ENCODE measurements at regions not wholly inside any gene's neighbourhood (a gene's known extent, or its start where the extent isn't known, plus 50 kb on each side); places are given as distances from the start of the nearest gene placed in this dataset.

DNA sequence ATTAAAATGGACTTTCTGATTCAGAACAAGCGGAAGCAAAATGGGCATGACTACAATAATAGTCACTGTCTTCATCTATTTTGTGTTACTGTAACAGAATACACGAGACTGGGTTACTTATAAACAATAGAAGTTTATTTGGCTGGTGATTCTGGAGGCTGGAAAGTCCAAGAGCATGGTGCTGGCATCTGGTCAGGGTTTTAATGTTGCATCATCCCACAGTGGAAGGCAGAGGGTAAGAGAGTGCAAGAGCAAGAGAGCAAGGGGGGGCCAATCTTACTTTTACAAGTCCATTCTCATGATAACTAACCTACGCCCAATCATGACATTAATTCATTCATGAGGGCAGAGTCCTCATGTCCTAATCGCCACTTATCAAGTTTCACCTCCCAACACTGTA lies 189.2 kb downstream of the TOX3 start:
- RAD21 ChIA-PET (ENCODE audit: low non-redundant PET in 1 of 2, low total read pairs in 2 of 2, uncharacterized antibody in 2 of 2, unreplicated experiment in 2 of 2) = no interaction called here
- POLR2A ChIA-PET = no interaction called here
- no peaks in the 10 kb centered on the region for H3K79me2 ChIP-seq (ENCODE audit: insufficient read depth, low read length)
- no peaks in the 10 kb centered on the region for H3K27me3 ChIP-seq (ENCODE audit: insufficient read depth, low read length)
- H3K36me3 ChIP-seq (ENCODE audit: control insufficient read depth in 1 of 2, insufficient read depth in 2 of 2, low read length in 2 of 2) = no peaks in the 10 kb centered on the region
- H3K27ac ChIP-seq (ENCODE audit: low read depth, low read length) = no peak overlapping the region
- intact Hi-C loops (cut with micrococcal nuclease) = no loop called here
- ATAC-seq = no peak
- BruUV-seq (replicated peaks) = no TSS peak
- H3K9me2 ChIP-seq (ENCODE audit: insufficient read depth) = no peaks in the 10 kb centered on the region
- CTCF ChIA-PET = no interaction called here
- H4K20me1 ChIP-seq (ENCODE audit: insufficient read depth) = no peaks in the 10 kb centered on the region
- H3K9ac ChIP-seq (ENCODE audit: low read length) = no peak overlapping the region
- DNase-seq (ENCODE audit: low read depth, low spot score) = no peak
- H3K9me3 ChIP-seq (ENCODE audit: control insufficient read depth in 1 of 2, insufficient read depth in 1 of 2, low read depth in 1 of 2, low read length in 2 of 2) = peaks cover 14 to 22% of the 10 kb centered on the region in 2 experiments; a peak in 2 of 4 replicates
- no peak overlapping the region for H3K4me3 ChIP-seq (replicated peaks in 1 of 2; ENCODE audit: low read depth in 1 of 2, low read length in 2 of 2)
- no peaks in the 10 kb centered on the region for H3K4me1 ChIP-seq (ENCODE audit: control insufficient read depth in 1 of 2, insufficient read depth in 2 of 2, low read length in 2 of 2)
- H3K4me2 ChIP-seq (ENCODE audit: low read length) = no peak overlapping the region
- H2AFZ ChIP-seq (ENCODE audit: low read depth, low read length, poor library complexity, severe bottlenecking) = no peak overlapping the region
- no peak for TF ChIP-seq EZH2 (IDR thresholded peaks at IDR 0.05)
- no peak for TF ChIP-seq JUND (IDR thresholded peaks at IDR 0.05)
- TF ChIP-seq, protein P1, sequence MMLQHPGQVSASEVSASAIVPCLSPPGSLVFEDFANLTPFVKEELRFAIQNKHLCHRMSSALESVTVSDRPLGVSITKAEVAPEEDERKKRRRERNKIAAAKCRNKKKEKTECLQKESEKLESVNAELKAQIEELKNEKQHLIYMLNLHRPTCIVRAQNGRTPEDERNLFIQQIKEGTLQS (IDR thresholded peaks at IDR 0.05) = no peak
- no peak for TF ChIP-seq ZNF274 (IDR thresholded peaks at IDR 0.05; ENCODE audit: low read depth, low read length)
- TF ChIP-seq YY1 (IDR thresholded peaks at IDR 0.05; ENCODE audit: extremely low read depth, insufficient replicate concordance, low read depth, low read length) = no peak
- no peak for TF ChIP-seq ZFX (IDR thresholded peaks at IDR 0.05)
- TF ChIP-seq SRF (IDR thresholded peaks at IDR 0.05; ENCODE audit: low read depth) = no peak
- no peak for TF ChIP-seq SP1 (IDR thresholded peaks at IDR 0.05; ENCODE audit: low read depth)
- no peak for TF ChIP-seq EGR1 (IDR thresholded peaks at IDR 0.05; ENCODE audit: low read depth)
- TF ChIP-seq, protein P2, sequence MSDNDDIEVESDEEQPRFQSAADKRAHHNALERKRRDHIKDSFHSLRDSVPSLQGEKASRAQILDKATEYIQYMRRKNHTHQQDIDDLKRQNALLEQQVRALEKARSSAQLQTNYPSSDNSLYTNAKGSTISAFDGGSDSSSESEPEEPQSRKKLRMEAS (IDR thresholded peaks at IDR 0.05) = no peak

DNA sequence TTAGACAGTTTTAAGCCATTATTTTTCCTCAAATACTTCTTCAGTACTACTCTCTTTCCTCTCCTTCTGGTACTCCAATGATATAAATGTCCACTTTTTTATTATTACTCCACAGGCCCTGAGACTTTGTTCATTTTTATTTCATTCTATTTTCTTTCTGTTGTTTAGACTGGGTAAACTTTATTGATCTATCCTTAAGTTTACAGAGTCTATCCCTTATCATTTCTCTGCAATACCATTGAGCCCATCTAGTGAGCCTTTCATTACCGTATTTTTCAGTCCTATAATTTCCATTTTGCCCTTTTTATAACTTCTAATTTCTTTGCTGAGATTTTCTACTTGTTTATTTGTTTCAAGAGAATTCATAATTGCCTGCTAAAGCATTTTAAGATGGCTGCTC lies 193.7 kb downstream of the TOX3 start:
- POLR2A ChIA-PET = no interaction called here
- H3K4me2 ChIP-seq (ENCODE audit: low read length) = no peak overlapping the region
- H3K4me1 ChIP-seq (ENCODE audit: control insufficient read depth in 1 of 2, insufficient read depth in 2 of 2, low read length in 2 of 2) = no peaks in the 10 kb centered on the region
- RAD21 ChIA-PET (ENCODE audit: low non-redundant PET in 1 of 2, low total read pairs in 2 of 2, uncharacterized antibody in 2 of 2, unreplicated experiment in 2 of 2) = no interaction called here
- no peak overlapping the region for H3K4me3 ChIP-seq (replicated peaks in 1 of 2; ENCODE audit: low read depth in 1 of 2, low read length in 2 of 2)
- no peak overlapping the region for H3K27ac ChIP-seq (ENCODE audit: low read depth, low read length)
- H2AFZ ChIP-seq (ENCODE audit: low read depth, low read length, poor library complexity, severe bottlenecking) = no peak overlapping the region
- no peak for TF ChIP-seq TCF7L2 (IDR thresholded peaks at IDR 0.05; ENCODE audit: borderline replicate concordance, extremely low read depth, insufficient read depth, insufficient read length)
- H3K9me3 ChIP-seq (ENCODE audit: control insufficient read depth in 1 of 2, insufficient read depth in 1 of 2, low read depth in 1 of 2, low read length in 2 of 2) = peaks cover 9 to 29% of the 10 kb centered on the region in 2 experiments; a peak in 2 of 4 replicates
- H3K9ac ChIP-seq (ENCODE audit: low read length) = no peak overlapping the region
- DNase-seq (ENCODE audit: low read depth, low spot score) (no peak), ATAC-seq (no peak)
- CTCF ChIA-PET = no interaction called here
- H3K9me2 ChIP-seq (ENCODE audit: insufficient read depth) = no peaks in the 10 kb centered on the region
- intact Hi-C loops (cut with micrococcal nuclease) = no loop called here
- no peaks in the 10 kb centered on the region for H3K27me3 ChIP-seq (ENCODE audit: insufficient read depth, low read length)
- BruUV-seq (replicated peaks) = no TSS peak
- H3K79me2 ChIP-seq (ENCODE audit: insufficient read depth, low read length) = no peaks in the 10 kb centered on the region
- no peaks in the 10 kb centered on the region for H4K20me1 ChIP-seq (ENCODE audit: insufficient read depth)
- H3K36me3 ChIP-seq (ENCODE audit: control insufficient read depth in 1 of 2, insufficient read depth in 2 of 2, low read length in 2 of 2) = no peaks in the 10 kb centered on the region
